ENCODE measurements at regions not wholly inside any gene's neighbourhood (a gene's known extent, or its start where the extent isn't known, plus 50 kb on each side); places are given as distances from the start of the nearest gene placed in this dataset.

DNA sequence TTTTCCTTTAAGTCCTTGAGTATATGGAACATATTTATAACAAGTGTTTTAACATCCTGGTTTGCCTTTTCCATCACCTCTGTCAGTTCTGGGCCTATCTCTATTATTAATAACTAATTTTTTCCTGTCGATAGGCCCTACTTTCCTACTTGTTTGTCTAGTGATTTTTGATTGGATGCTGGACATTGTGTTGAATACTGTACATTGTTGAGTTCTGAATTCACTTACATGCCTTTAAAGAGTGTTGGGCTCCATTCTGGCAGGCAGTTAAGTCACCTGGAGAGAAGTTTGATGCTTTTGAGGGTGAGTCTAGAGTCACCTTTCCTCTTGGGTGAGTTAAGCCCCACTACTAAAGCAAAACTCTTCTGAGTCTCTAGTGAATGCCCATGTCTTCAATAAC lies 77.5 kb upstream of the C14orf180 start:
- H3K36me3 Mint-ChIP-seq (ENCODE audit: low read depth) = no peaks in the 10 kb centered on the region
- H3K9me3 Mint-ChIP-seq = peaks cover 26% of the 10 kb centered on the region
- no peak overlapping the region for H3K4me3 Mint-ChIP-seq
- H3K27me3 Mint-ChIP-seq (ENCODE audit: low read depth) = peaks cover 4% of the 10 kb centered on the region
- no peaks in the 10 kb centered on the region for H3K4me1 Mint-ChIP-seq (ENCODE audit: low read depth)
- H3K27ac Mint-ChIP-seq = no peak overlapping the region

DNA sequence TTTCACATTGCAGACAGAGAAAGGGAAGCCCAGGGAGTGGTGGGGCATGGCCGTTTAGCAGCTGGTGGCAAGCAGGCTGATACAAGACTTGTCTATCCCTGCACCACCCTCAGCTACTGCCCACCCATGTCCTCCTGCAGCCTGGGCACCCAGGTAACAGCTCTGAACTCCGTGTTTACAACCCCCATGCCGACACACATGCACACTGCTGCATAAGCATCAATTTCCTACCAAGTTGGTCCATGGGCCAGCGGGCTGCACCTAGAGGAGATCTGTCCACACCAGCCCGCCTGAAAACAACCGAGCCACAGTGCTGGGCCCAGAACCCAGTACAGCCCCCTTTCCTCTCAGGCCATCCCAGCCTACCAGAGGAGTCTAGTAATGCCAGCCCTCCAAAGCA lies 75.9 kb upstream of the C14orf180 start:
- Mint-ChIP-seq H3K4me1 (ENCODE audit: low read depth) (no peaks in the 10 kb centered on the region), H3K9me3 (peaks cover 26% of the 10 kb centered on the region), H3K27ac (no peak overlapping the region), H3K27me3 (ENCODE audit: low read depth) (peaks cover 4% of the 10 kb centered on the region), H3K4me3 (no peak overlapping the region), H3K36me3 (ENCODE audit: low read depth) (no peaks in the 10 kb centered on the region)

DNA sequence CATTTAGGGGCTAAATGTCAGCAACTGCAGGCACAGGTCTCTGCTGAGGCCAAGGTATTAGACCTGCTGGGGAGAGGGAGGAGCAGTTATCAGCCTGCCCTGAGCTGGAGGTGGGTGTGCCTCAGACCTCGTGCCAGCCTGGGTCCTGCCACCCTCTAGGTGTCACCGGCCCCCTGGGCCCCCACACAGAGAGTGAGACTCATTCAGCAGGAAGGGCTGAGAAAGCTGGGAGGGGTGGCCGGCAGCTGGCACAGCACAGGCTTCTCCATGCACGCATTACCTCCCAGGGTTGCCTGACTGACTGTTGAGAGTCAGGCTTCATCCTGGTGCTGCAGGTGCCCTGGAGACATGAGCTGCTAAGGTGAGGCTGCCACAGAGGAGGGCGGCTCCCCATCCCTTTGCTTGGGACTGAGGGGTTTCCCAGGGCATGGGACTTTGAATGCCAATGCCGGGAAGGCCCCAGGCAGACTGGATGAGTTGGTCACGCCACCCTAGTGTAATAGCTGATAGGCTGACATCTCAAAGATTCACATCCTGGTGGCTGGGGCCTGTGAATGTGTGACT lies 75.3 kb upstream of the C14orf180 start:
- H3K36me3 Mint-ChIP-seq (ENCODE audit: low read depth) = no peaks in the 10 kb centered on the region
- no peak overlapping the region for H3K27ac Mint-ChIP-seq
- H3K27me3 Mint-ChIP-seq (ENCODE audit: low read depth) = no peaks in the 10 kb centered on the region
- no peaks in the 10 kb centered on the region for H3K4me1 Mint-ChIP-seq (ENCODE audit: low read depth)
- peaks cover 22% of the 10 kb centered on the region for H3K9me3 Mint-ChIP-seq
- H3K4me3 Mint-ChIP-seq = no peak overlapping the region

DNA sequence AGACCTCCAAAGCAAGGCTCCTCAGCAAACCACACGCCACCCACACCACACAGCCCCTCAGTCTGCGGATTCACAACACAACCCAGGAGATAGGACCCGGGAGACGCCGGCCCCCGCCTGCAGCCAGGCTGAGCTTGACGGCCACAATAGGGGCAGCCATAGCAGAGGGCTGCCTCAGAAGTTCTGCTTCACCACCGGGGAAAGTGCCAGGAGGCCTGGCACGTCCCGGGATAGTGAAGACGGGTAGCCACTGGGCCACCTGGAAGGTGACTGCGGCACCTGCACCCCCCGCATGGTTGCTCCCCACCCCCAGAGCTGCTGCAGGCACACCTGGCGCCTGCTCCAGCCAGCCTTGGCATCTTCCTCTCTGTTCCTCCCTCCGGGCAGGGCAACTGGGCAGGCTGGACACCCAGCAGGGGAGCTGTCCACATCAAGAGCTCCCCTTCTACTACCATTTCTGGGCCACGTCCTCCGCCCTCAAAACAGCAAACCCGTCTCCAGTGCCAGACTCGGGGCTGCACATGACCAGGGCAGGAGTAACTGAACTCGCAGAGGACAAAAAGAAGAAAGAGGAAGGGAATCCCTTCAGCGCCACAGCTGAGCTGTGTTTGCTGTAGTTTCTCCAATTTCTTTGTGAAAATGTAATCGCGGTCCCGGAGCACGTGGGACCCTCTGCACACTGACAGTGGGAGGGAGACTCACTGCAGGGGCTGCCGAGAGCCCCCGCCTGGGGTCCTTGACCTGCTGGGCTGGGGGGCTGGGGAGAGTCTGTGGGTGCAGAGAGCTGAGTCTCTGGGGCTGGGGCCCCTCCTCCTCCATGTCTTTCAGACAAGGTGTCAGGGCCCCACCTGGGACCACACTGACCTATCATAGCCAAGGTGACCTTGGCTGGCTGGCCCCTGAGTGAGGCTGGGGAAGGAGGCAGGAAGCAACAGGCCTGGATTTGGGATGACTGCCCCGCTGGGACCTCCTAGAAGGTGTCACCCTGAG lies 74.2 kb upstream of the C14orf180 start:
- no peaks in the 10 kb centered on the region for H3K27me3 Mint-ChIP-seq (ENCODE audit: low read depth)
- H3K4me3 Mint-ChIP-seq = no peak overlapping the region
- H3K27ac Mint-ChIP-seq = no peak overlapping the region

DNA sequence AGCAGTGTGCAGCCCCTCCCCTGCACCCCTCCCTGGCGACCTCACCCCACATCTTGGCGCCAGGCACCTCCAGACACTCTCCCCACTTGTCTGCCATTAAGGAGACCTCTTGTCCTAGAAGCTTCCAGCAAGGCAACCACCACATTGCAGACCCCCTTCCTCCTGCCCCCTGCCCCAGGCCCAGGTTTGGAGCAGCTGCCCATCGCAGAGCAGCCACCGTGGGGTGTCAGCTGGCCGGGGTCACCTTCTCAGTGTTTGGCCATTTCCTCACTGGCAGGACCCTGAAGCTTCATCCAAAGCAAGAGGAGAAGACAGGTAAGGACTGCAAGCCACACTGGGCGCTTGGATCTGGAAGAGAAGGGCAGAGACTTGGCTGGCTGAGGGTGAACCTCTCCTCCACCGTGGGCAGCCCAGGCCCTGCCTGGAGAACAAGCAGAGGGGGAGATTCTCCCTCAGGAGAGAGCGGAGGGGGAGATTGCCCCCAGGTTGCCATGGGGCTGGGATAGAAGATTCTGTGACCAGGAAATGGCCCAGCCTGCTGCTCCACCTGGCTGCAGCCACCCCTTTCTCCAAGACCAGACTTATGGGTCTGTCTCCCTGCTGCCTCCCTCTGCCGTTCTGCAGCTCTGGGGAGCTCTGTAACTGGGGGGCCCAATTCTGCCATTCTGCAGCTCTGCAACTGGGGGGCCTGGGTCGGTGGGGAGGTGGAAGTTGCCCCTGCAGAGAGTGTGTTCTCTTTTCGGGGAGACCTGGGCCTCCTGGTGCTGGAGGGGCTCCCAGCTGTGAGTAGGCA lies 72.9 kb upstream of the C14orf180 start:
- Mint-ChIP-seq H3K4me1 (ENCODE audit: low read depth) (no peaks in the 10 kb centered on the region), H3K27ac (no peak overlapping the region), H3K4me3 (no peak overlapping the region), H3K36me3 (ENCODE audit: low read depth) (no peaks in the 10 kb centered on the region), H3K9me3 (peaks cover 16% of the 10 kb centered on the region), H3K27me3 (ENCODE audit: low read depth) (no peaks in the 10 kb centered on the region)

More for the DNA sequence above, 74.2 kb upstream of the C14orf180 start:
- Mint-ChIP-seq H3K9me3 (peaks cover 22% of the 10 kb centered on the region), H3K36me3 (ENCODE audit: low read depth) (no peaks in the 10 kb centered on the region), H3K4me1 (ENCODE audit: low read depth) (no peaks in the 10 kb centered on the region)

DNA sequence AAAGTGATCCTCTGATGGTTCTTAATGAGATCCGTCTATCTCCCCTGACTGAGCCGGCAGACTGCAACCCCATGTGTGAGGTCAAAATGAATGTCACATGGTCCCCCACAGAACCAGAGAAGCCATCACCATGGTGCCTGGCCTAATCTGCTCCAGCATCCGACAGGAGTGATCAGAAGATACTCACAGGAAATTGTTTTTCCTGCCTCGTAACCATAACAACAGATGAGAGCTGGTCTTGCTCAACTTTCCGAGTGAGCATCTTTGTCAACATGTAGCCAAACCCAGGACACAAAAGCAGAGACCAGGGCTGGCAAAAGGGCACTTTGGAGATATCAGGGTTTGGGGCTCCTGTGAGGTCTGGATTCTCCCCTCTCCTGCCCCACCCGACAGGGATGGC lies 72.1 kb upstream of the C14orf180 start:
- H3K9me3 Mint-ChIP-seq = peaks cover 8% of the 10 kb centered on the region
- H3K27ac Mint-ChIP-seq = no peak overlapping the region
- H3K4me3 Mint-ChIP-seq = no peak overlapping the region
- H3K27me3 Mint-ChIP-seq (ENCODE audit: low read depth) = no peaks in the 10 kb centered on the region
- H3K36me3 Mint-ChIP-seq (ENCODE audit: low read depth) = no peaks in the 10 kb centered on the region
- H3K4me1 Mint-ChIP-seq (ENCODE audit: low read depth) = no peaks in the 10 kb centered on the region

DNA sequence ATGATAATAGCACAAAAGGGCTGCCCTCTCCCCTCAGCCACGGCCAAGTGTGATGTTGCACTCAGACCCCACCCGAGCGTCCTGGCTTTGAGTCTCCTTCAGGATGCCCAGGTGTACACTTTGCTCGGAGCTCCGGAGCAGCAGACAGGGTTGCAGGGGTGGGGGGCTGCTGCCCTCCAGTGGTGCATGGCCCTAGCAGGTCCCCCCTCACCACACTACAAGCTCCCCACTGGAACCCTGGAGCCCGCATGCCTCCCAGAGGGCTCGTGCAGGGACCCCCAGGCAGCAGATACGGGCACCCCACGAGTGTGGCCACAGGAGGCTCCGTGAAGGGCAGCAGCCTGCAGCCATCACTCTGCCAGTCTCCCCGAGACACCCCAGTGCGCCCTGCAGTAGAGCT lies 69.9 kb upstream of the C14orf180 start:
- Mint-ChIP-seq H3K27me3 (ENCODE audit: low read depth) (no peaks in the 10 kb centered on the region), H3K4me3 (no peak overlapping the region), H3K4me1 (ENCODE audit: low read depth) (no peaks in the 10 kb centered on the region), H3K36me3 (ENCODE audit: low read depth) (no peaks in the 10 kb centered on the region), H3K9me3 (no peaks in the 10 kb centered on the region), H3K27ac (no peak overlapping the region)

DNA sequence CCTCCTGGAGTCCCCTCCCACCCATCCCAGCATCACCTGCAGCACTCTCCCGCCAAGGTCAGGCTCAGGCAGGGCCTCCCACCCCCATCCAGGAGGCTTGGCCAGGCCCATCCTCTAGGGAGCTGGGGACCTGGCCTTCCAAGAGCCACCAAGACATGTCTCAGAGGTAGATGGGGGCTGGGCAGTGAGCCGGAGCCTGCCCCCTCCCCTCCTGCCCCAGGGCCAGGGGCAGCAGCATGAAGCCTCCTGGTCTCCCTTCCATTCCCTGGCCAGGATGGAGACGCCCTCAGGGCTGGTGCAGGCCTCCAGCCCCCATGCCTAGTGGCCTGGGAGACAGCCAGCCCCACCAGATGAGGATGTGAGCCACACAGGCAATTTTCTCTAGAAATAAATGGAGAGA lies 69.3 kb upstream of the C14orf180 start:
- Mint-ChIP-seq H3K27me3 (ENCODE audit: low read depth) (no peaks in the 10 kb centered on the region), H3K36me3 (ENCODE audit: low read depth) (no peaks in the 10 kb centered on the region), H3K4me3 (no peak overlapping the region), H3K4me1 (ENCODE audit: low read depth) (no peaks in the 10 kb centered on the region), H3K27ac (no peak overlapping the region), H3K9me3 (no peaks in the 10 kb centered on the region)

DNA sequence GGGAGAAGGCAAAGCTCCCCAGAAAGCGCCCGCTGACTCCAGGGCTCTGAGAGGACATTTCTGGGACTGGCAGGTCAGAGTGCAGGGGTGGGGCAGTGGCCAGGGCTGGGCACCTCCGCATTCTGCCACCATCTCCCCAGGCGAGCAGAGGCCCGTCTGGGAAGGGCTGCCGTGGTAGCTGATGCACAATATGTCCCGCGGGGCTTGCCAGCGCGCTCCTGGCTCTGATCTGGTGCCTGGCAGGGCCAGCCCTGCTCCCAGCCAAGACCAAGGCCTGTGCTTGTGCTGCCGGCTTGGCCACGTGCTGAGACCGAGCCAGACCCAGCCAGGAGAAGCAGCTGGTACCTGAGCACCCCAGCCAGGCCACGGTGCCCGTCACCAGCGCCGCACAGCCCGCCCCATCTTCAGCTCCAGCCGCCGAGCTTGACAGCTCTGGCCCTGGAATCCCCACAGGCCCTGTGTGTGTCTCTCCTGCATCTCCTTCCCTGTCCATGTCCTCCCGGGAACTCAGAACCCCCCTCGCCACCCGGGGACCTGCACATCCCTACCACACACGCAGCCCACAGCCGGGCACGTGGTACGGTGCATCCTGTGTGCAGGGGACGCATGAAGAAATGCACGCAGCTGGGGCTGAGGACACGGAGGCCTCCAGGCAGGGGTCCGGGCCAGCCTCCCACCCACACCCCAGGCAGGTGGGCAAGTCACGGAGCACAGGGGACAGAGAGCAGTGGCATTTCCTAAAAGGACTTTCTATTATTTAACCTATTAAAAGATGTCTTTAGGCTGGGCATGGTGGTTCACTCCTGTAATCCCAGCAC lies 68.6 kb upstream of the C14orf180 start:
- no peaks in the 10 kb centered on the region for H3K27me3 Mint-ChIP-seq (ENCODE audit: low read depth)
- H3K9me3 Mint-ChIP-seq = no peaks in the 10 kb centered on the region
- no peak overlapping the region for H3K27ac Mint-ChIP-seq
- H3K4me3 Mint-ChIP-seq = no peak overlapping the region
- no peaks in the 10 kb centered on the region for H3K4me1 Mint-ChIP-seq (ENCODE audit: low read depth)
- H3K36me3 Mint-ChIP-seq (ENCODE audit: low read depth) = no peaks in the 10 kb centered on the region

DNA sequence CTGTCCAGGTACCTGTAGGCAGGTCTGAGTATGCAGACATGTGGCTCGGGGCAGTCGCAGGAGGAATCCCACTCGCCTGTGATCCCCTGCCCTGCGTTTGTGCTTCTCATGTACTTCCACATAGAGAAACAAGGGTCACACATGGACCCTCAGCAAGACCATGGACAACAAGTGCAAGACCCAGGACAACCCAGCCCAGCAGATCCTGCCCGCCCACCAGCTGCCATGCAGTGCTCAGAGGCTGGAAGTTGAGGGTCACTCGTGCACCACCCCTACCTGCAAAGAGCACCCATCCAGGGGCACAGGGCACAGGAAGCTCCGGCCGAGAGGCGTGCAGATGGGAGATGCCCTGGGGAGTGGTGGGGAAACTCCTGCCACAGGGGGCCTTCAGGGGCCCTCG lies 67.5 kb upstream of the C14orf180 start:
- no peak overlapping the region for H3K27ac Mint-ChIP-seq
- no peak overlapping the region for H3K4me3 Mint-ChIP-seq
- no peaks in the 10 kb centered on the region for H3K9me3 Mint-ChIP-seq
- no peaks in the 10 kb centered on the region for H3K4me1 Mint-ChIP-seq (ENCODE audit: low read depth)
- no peaks in the 10 kb centered on the region for H3K27me3 Mint-ChIP-seq (ENCODE audit: low read depth)
- H3K36me3 Mint-ChIP-seq (ENCODE audit: low read depth) = no peaks in the 10 kb centered on the region

DNA sequence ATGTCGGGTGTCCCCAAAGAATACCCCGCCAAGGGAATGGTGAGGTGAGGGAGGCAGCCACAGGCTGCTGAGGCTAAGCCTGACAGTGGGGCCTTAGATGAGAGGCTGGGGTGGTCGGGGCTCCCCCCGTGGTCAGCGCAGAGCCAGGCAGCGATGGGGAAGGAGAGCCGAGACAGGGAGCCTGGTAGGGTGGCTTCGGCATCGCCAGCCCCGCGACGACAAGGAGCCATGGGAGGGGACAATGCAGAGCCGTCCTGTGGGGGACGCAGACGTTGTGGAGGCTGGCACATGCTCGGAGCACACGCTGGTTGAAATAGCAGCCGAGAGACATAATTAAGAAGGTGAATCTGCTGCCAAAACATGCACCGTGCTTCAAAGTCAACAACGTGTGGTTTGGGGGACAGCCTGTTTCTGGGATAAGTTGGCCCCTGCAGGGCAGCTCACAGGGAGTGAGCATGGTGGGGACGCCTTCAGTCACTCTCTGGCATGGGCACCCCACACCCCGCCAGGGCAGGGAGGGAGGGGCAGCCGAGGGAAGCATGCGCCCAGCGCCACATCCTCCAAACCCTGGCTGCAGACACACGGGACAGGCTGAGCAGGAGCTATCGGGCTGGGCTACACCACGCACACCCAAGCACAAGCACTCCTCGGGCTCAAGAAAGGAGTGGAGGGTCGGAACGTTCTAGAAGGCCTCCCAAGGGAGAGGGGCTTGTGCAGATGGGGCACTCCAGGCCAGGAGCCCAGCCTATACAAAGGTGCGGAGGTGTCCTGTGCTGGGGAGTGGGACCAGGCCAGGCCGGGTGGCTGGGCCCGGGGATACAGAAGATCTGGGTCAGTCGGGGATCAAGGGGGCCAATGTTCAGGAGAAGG lies 66.6 kb upstream of the C14orf180 start:
- Mint-ChIP-seq H3K27me3 (ENCODE audit: low read depth) (no peaks in the 10 kb centered on the region), H3K4me3 (no peak overlapping the region), H3K4me1 (ENCODE audit: low read depth) (no peaks in the 10 kb centered on the region), H3K9me3 (no peaks in the 10 kb centered on the region), H3K27ac (no peak overlapping the region), H3K36me3 (ENCODE audit: low read depth) (no peaks in the 10 kb centered on the region)

DNA sequence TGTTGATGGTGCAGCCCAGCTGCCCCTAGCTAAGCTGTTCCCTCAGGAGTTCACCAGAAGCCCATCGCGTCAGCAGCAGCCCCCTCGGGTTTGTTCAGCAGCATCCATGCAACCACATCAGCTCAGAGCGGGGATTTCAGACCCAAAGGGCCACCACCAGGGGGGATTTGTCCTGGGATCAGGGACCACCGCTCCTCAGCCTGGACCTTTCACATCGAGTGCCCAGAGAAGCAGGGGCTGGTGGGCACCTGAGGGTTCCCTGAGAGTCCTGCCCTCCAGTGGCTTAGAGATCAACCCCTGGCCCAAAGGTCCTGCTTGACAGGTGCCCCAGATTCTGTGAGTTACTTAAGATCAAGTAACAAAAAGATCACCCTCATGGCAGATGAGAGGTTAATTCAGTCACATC lies 65.9 kb upstream of the C14orf180 start:
- no peak overlapping the region for H3K4me3 Mint-ChIP-seq
- no peaks in the 10 kb centered on the region for H3K36me3 Mint-ChIP-seq (ENCODE audit: low read depth)
- H3K27me3 Mint-ChIP-seq (ENCODE audit: low read depth) = no peaks in the 10 kb centered on the region
- no peak overlapping the region for H3K27ac Mint-ChIP-seq
- no peaks in the 10 kb centered on the region for H3K9me3 Mint-ChIP-seq
- no peaks in the 10 kb centered on the region for H3K4me1 Mint-ChIP-seq (ENCODE audit: low read depth)

DNA sequence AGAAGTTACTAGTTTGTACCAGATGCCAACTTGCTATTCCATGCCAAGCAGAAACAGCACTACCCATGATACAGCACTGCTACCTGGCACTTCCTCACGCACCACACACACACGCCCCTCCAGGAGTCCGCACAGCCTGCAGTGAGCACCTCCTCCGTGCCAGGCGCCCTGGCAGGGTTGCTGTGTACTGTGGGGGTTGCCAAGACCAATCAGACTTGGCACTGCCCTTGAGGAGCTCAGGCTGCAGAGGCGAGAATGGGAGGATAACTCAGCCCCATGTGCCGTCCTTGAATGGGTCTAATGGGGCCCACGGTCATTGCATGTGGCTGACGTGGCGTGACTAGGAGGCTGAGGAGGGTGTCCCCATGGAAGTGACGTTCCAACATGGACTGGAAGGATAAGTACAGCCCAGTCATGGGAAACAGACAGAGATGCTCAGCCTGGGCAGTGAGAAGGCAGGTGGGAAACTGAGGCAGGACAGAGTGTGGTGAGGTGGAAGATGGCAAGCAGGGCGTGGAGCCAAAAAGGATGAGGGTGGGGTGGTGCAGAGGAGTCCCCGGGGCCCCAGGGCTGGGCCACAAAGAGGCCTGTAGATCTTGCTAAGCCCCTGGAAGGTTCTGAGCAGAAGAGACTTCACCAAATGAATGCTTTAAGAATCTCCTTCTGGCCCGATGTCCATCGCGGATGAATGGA lies 65.3 kb upstream of the C14orf180 start:
- no peaks in the 10 kb centered on the region for H3K9me3 Mint-ChIP-seq
- H3K4me3 Mint-ChIP-seq = no peak overlapping the region
- no peaks in the 10 kb centered on the region for H3K27me3 Mint-ChIP-seq (ENCODE audit: low read depth)
- H3K27ac Mint-ChIP-seq = no peak overlapping the region
- no peaks in the 10 kb centered on the region for H3K36me3 Mint-ChIP-seq (ENCODE audit: low read depth)
- H3K4me1 Mint-ChIP-seq (ENCODE audit: low read depth) = no peaks in the 10 kb centered on the region
